VCaP (cell line): ENCODE measurements at regions not wholly inside any gene's neighbourhood (a gene's known extent, or its start where the extent isn't known, plus 50 kb on each side); places are given as distances from the start of the nearest gene placed in this dataset.

Source experiments
- H3K27ac ChIP-seq: fragments of 450-650 bp; 2 replicates; pipeline ENCODE4 v1.5.1; 2017
- TF ChIP-seq, protein P1 (sequence below): fragments of 450-650 bp; conservative IDR thresholded peaks from 2 replicates; pipeline ENCODE4 v1.5.1; 2017; ENCODE audit warnings: mild to moderate bottlenecking, moderate library complexity

GRCh38 chr2:60321816-60322215 lies 231.6 kb downstream of the BCL11A start:
- TF ChIP-seq, protein P1, sequence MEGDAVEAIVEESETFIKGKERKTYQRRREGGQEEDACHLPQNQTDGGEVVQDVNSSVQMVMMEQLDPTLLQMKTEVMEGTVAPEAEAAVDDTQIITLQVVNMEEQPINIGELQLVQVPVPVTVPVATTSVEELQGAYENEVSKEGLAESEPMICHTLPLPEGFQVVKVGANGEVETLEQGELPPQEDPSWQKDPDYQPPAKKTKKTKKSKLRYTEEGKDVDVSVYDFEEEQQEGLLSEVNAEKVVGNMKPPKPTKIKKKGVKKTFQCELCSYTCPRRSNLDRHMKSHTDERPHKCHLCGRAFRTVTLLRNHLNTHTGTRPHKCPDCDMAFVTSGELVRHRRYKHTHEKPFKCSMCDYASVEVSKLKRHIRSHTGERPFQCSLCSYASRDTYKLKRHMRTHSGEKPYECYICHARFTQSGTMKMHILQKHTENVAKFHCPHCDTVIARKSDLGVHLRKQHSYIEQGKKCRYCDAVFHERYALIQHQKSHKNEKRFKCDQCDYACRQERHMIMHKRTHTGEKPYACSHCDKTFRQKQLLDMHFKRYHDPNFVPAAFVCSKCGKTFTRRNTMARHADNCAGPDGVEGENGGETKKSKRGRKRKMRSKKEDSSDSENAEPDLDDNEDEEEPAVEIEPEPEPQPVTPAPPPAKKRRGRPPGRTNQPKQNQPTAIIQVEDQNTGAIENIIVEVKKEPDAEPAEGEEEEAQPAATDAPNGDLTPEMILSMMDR: no peak
- H3K27ac ChIP-seq: no peak overlapping the region

- H3K27ac ChIP-seq: no peak overlapping the region
- TF ChIP-seq, protein P1: no peak
Observed at GRCh38 chr2:60320724-60321123, 232.7 kb downstream of the BCL11A start.

- no peak overlapping the region for H3K27ac ChIP-seq
- TF ChIP-seq, protein P1: no peak
Observed at GRCh38 chr2:60319031-60319547, 234.4 kb downstream of the BCL11A start.

GRCh38 chr2:60318544-60318943 lies 234.9 kb downstream of the BCL11A start:
- H3K27ac ChIP-seq: no peak overlapping the region
- TF ChIP-seq, protein P1: no peak

DNA sequence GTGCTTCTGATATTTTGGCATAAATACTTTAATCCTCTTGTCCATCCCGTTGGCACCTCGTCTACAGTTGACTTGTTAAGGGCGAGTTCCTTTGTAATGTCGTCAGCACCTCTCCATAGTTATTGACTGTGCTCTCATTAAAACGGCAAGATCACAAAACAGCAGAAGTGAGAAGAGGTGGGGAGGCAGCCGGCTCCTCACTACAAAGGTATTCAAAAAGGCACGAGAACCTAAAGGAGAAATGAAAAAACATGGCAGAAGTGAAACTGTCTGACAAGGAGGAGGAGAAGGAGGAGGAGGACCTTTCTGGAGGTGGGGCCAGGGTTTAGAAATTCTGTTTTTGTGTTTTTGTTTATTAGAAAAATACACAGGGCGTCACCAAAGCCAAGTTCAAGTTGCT lies 235.6 kb downstream of the BCL11A start:
- no peak overlapping the region for H3K27ac ChIP-seq
- TF ChIP-seq, protein P1: no peak

GRCh38 chr2:60317034-60317386 lies 236.4 kb downstream of the BCL11A start:
- TF ChIP-seq, protein P1: no peak
- no peak overlapping the region for H3K27ac ChIP-seq

DNA sequence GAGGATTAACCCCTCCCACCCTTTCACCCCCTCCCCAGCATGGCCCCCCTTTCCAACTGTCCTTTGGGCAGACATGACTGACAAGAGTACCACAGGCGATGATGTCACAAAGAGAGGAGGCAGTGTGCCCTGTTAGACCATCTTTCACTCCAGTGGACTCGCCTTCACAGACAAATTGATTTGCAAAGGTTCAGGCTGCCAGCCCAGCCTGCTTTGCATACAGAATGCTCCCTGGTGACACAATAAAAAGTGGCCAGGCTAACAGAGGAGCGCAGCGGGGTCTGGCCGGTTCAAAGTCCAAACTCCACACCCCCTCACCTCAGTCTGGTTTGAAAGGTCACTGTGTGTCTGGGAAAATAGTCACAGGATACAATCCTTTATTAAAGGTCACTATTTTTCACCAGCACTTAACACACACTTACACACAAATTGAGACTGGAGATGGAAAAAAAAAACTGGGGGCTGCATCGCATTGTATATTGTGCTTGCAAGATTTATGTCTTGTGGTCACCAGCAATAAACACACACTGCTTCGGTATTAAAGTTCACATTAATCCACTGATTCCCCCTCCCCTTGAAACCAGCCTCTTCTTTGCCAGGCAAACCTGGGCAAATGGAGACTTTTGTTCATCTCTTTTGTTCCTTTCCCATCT lies 236.9 kb downstream of the BCL11A start:
- no peak overlapping the region for H3K27ac ChIP-seq
- TF ChIP-seq, protein P1: no peak
